ENCODE measurements at regions not wholly inside any gene's neighbourhood (a gene's known extent, or its start where the extent isn't known, plus 50 kb on each side); places are given as distances from the start of the nearest gene placed in this dataset.

DNA sequence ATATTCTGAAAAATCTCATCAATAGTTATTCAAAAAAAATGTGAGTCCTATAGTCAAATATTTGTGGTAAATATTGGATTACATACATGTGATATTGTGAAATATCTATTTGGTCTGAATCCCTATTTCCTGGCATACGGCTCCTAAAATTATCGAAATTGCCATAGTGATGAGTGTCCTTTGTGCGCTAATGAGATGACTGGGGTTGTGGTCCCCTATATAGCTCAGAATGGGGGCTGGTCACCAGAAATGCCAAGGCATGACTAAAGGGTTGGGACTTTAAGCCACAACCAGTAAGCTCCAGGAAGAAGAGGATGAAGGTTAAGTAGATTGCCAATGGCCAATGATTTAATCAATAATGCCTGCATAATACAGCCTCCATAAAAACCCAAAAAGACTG, 610.2 kb upstream of the CHRM3 start:
- no peak for ATAC-seq
- no peak for TF ChIP-seq CSDC2 (CRISPR knock-in tag; IDR thresholded peaks at IDR 0.05)
- TF ChIP-seq SNAI2 (CRISPR knock-in tag; IDR thresholded peaks at IDR 0.05), result no peak
- no peak for TF ChIP-seq BACH2 (CRISPR knock-in tag; IDR thresholded peaks at IDR 0.05; ENCODE audit: borderline replicate concordance)
- TF ChIP-seq RARB (CRISPR knock-in tag; IDR thresholded peaks at IDR 0.05), result no peak
- no peak for TF ChIP-seq ISL1 (CRISPR knock-in tag; IDR thresholded peaks at IDR 0.05)
- no peak for TF ChIP-seq ZNF565 (CRISPR knock-in tag; conservative IDR thresholded peaks at IDR 0.05; ENCODE audit: low read depth)
- TF ChIP-seq OSR1 (CRISPR knock-in tag; IDR thresholded peaks at IDR 0.05), result no peak
- no peak for TF ChIP-seq ESRRG (CRISPR knock-in tag; IDR thresholded peaks at IDR 0.05)
- TF ChIP-seq TOX (CRISPR knock-in tag; IDR thresholded peaks at IDR 0.05; ENCODE audit: borderline replicate concordance), result no peak
- no peak for TF ChIP-seq GLIS3 (CRISPR knock-in tag; IDR thresholded peaks at IDR 0.05)
- TF ChIP-seq ZNF8 (CRISPR knock-in tag; IDR thresholded peaks at IDR 0.05), result no peak
- no peak for TF ChIP-seq ZNF70 (CRISPR knock-in tag; IDR thresholded peaks at IDR 0.05)
- TF ChIP-seq, protein P1, sequence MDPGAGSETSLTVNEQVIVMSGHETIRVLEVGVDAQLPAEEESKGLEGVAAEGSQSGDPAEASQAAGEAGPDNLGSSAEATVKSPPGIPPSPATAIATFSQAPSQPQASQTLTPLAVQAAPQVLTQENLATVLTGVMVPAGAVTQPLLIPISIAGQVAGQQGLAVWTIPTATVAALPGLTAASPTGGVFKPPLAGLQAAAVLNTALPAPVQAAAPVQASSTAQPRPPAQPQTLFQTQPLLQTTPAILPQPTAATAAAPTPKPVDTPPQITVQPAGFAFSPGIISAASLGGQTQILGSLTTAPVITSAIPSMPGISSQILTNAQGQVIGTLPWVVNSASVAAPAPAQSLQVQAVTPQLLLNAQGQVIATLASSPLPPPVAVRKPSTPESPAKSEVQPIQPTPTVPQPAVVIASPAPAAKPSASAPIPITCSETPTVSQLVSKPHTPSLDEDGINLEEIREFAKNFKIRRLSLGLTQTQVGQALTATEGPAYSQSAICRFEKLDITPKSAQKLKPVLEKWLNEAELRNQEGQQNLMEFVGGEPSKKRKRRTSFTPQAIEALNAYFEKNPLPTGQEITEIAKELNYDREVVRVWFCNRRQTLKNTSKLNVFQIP (CRISPR knock-in tag; IDR thresholded peaks at IDR 0.05; ENCODE audit: borderline replicate concordance, low read depth), result no peak
- no peak for TF ChIP-seq ARNTL (CRISPR knock-in tag; IDR thresholded peaks at IDR 0.05; ENCODE audit: borderline replicate concordance, low read depth)
- TF ChIP-seq, protein P2, sequence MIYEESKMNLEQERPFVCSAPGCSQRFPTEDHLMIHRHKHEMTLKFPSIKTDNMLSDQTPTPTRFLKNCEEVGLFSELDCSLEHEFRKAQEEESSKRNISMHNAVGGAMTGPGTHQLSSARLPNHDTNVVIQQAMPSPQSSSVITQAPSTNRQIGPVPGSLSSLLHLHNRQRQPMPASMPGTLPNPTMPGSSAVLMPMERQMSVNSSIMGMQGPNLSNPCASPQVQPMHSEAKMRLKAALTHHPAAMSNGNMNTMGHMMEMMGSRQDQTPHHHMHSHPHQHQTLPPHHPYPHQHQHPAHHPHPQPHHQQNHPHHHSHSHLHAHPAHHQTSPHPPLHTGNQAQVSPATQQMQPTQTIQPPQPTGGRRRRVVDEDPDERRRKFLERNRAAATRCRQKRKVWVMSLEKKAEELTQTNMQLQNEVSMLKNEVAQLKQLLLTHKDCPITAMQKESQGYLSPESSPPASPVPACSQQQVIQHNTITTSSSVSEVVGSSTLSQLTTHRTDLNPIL (CRISPR knock-in tag; IDR thresholded peaks at IDR 0.05; ENCODE audit: low read depth), result no peak
- TF ChIP-seq, protein P3, sequence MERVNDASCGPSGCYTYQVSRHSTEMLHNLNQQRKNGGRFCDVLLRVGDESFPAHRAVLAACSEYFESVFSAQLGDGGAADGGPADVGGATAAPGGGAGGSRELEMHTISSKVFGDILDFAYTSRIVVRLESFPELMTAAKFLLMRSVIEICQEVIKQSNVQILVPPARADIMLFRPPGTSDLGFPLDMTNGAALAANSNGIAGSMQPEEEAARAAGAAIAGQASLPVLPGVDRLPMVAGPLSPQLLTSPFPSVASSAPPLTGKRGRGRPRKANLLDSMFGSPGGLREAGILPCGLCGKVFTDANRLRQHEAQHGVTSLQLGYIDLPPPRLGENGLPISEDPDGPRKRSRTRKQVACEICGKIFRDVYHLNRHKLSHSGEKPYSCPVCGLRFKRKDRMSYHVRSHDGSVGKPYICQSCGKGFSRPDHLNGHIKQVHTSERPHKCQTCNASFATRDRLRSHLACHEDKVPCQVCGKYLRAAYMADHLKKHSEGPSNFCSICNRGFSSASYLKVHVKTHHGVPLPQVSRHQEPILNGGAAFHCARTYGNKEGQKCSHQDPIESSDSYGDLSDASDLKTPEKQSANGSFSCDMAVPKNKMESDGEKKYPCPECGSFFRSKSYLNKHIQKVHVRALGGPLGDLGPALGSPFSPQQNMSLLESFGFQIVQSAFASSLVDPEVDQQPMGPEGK (CRISPR knock-in tag; IDR thresholded peaks at IDR 0.05; ENCODE audit: borderline replicate concordance), result no peak

DNA sequence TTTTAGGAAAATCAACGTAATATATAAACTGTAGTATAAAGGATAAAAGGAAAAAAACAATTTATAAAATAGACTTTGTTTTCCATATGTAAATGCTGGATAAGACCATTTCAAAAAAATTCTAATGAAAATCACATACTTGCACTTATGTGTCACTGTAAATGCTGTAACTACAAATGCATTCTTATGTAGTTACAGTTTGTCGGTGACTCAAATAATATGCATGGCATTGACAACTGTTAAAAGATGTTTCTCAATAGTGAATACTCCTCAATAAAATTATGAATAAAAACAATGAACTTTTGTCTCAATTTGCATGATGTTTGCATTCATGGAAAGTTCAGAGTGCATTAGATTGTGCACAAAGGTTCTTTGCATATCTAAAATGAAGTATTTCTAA, 614.0 kb upstream of the CHRM3 start:
- TF ChIP-seq ISL1 (CRISPR knock-in tag; IDR thresholded peaks at IDR 0.05) (no peak), RARB (CRISPR knock-in tag; IDR thresholded peaks at IDR 0.05) (no peak), ZNF565 (CRISPR knock-in tag; conservative IDR thresholded peaks at IDR 0.05; ENCODE audit: low read depth) (no peak), TCF4 (CRISPR knock-in tag; IDR thresholded peaks at IDR 0.05; ENCODE audit: borderline replicate concordance) (no peak), GLIS3 (CRISPR knock-in tag; IDR thresholded peaks at IDR 0.05) (no peak), TOX (CRISPR knock-in tag; IDR thresholded peaks at IDR 0.05; ENCODE audit: borderline replicate concordance) (no peak), ZFP3 (CRISPR knock-in tag; IDR thresholded peaks at IDR 0.05) (no peak), SNAI2 (CRISPR knock-in tag; IDR thresholded peaks at IDR 0.05) (no peak), ARNTL (CRISPR knock-in tag; IDR thresholded peaks at IDR 0.05; ENCODE audit: borderline replicate concordance, low read depth) (no peak), ZNF8 (CRISPR knock-in tag; IDR thresholded peaks at IDR 0.05) (no peak), ESRRG (CRISPR knock-in tag; IDR thresholded peaks at IDR 0.05) (no peak), ZC3H10 (CRISPR knock-in tag; IDR thresholded peaks at IDR 0.05) (no peak), ZFP30 (CRISPR knock-in tag; IDR thresholded peaks at IDR 0.05) (no peak), CSDC2 (CRISPR knock-in tag; IDR thresholded peaks at IDR 0.05) (no peak), OSR1 (CRISPR knock-in tag; IDR thresholded peaks at IDR 0.05) (no peak)
- TF ChIP-seq, protein P4, sequence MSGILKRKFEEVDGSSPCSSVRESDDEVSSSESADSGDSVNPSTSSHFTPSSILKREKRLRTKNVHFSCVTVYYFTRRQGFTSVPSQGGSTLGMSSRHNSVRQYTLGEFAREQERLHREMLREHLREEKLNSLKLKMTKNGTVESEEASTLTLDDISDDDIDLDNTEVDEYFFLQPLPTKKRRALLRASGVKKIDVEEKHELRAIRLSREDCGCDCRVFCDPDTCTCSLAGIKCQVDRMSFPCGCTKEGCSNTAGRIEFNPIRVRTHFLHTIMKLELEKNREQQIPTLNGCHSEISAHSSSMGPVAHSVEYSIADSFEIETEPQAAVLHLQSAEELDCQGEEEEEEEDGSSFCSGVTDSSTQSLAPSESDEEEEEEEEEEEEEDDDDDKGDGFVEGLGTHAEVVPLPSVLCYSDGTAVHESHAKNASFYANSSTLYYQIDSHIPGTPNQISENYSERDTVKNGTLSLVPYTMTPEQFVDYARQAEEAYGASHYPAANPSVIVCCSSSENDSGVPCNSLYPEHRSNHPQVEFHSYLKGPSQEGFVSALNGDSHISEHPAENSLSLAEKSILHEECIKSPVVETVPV (CRISPR knock-in tag; IDR thresholded peaks at IDR 0.05), result no peak
- TF ChIP-seq, protein P2 (CRISPR knock-in tag; IDR thresholded peaks at IDR 0.05; ENCODE audit: low read depth), result no peak
- TF ChIP-seq, protein P3 (CRISPR knock-in tag; IDR thresholded peaks at IDR 0.05; ENCODE audit: borderline replicate concordance), result no peak
- TF ChIP-seq, protein P5, sequence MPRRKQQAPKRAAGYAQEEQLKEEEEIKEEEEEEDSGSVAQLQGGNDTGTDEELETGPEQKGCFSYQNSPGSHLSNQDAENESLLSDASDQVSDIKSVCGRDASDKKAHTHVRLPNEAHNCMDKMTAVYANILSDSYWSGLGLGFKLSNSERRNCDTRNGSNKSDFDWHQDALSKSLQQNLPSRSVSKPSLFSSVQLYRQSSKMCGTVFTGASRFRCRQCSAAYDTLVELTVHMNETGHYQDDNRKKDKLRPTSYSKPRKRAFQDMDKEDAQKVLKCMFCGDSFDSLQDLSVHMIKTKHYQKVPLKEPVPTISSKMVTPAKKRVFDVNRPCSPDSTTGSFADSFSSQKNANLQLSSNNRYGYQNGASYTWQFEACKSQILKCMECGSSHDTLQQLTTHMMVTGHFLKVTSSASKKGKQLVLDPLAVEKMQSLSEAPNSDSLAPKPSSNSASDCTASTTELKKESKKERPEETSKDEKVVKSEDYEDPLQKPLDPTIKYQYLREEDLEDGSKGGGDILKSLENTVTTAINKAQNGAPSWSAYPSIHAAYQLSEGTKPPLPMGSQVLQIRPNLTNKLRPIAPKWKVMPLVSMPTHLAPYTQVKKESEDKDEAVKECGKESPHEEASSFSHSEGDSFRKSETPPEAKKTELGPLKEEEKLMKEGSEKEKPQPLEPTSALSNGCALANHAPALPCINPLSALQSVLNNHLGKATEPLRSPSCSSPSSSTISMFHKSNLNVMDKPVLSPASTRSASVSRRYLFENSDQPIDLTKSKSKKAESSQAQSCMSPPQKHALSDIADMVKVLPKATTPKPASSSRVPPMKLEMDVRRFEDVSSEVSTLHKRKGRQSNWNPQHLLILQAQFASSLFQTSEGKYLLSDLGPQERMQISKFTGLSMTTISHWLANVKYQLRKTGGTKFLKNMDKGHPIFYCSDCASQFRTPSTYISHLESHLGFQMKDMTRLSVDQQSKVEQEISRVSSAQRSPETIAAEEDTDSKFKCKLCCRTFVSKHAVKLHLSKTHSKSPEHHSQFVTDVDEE (CRISPR knock-in tag; IDR thresholded peaks at IDR 0.05), result no peak
- ATAC-seq, result peak; percentile 47; the same call in 2 of the 3 replicates

Data from SK-N-SH treated with all-trans-retinoic acid at 6 μM for 48 hours (cell line).